Natural killer cell treated with Interleukin-12 subunit alpha and Interleukin-12 subunit beta and Interleukin-15 and Interleukin-18, amount 100 ng/mL, for 72 hours (primary cell): ENCODE measurements at regions not wholly inside any gene's neighbourhood (a gene's known extent, or its start where the extent isn't known, plus 50 kb on each side); places are given as distances from the start of the nearest gene placed in this dataset.
"Not testable (repeated sequence)": the region's sequence is repeated elsewhere in the genome, so short reads cannot be mapped to it uniquely, and the experiment has no call there.

ENCODE experiments used
- ATAC-seq, 2 donors: fragments of 150-1000 bp; cut with Tn5 transposase in 1 of 2; sonication (Bioruptor Pico), chemical (Tn5 transposase) in 1 of 2; 2 replicates each; pipeline ENCODE4 v1.10.0; 2021
- DNase-seq: peaks from one replicate; pipeline ENCODE4 v3.0.0; 2022; ENCODE audit warnings: low spot score
- H3K27ac Mint-ChIP-seq, 2 donors: 1 replicate in 1 of 2; 2 replicates in 1 of 2; pipeline ENCODE4 v1.8.0; 2022; ENCODE audit warnings: mixed read lengths in 2 of 2, mild to moderate bottlenecking in 1 of 2, moderate library complexity in 1 of 2
- H3K27me3 Mint-ChIP-seq, 2 donors: 1 replicate in 1 of 2; 2 replicates in 1 of 2; pipeline ENCODE4 v1.8.0; 2022; ENCODE audit warnings: mixed read lengths in 2 of 2
- H3K36me3 Mint-ChIP-seq: one replicate; pipeline ENCODE4 v1.8.0; 2022; ENCODE audit warnings: mixed read lengths
- H3K4me1 Mint-ChIP-seq, 2 donors: 1 replicate in 1 of 2; 2 replicates in 1 of 2; pipeline ENCODE4 v1.8.0; 2022; ENCODE audit warnings: low read depth in 2 of 2, mixed read lengths in 2 of 2, mild to moderate bottlenecking in 1 of 2
- H3K4me3 Mint-ChIP-seq: one replicate; pipeline ENCODE4 v1.8.0; 2022; ENCODE audit warnings: mixed read lengths
- H3K9me3 Mint-ChIP-seq: 2 replicates; pipeline ENCODE4 v1.8.0; 2022; ENCODE audit warnings: mixed read lengths

DNA sequence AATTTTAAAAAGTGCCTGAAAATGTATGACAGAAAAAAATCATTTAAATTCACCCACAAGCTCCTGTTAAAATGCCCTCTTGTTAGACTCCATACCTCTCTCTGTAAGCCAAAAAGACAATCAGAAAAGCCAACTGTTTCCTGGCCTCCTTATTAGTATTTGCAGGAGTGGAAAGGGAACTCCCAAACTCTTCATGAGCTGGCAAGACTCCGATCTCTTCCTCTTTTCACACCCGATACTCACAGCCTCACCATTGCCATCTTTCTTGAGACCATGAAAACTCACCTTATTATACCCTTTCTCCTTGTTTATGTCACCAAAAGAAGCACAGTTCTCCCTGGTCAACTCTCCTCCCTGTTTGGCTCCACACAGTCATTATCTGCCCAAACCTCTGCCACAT is 197.8 kb downstream of the DMAC1 start:
- DNase-seq (no peak), ATAC-seq (no peak)
- H3K36me3 Mint-ChIP-seq: no peaks in the 10 kb centered on the region
- no peaks in the 10 kb centered on the region for H3K9me3 Mint-ChIP-seq
- no peaks in the 10 kb centered on the region for H3K4me1 Mint-ChIP-seq
- H3K4me3 Mint-ChIP-seq: no peak overlapping the region
- H3K27me3 Mint-ChIP-seq: peaks cover 0 to 5% of the 10 kb centered on the region in 2 donors
- no peak overlapping the region for H3K27ac Mint-ChIP-seq

DNA sequence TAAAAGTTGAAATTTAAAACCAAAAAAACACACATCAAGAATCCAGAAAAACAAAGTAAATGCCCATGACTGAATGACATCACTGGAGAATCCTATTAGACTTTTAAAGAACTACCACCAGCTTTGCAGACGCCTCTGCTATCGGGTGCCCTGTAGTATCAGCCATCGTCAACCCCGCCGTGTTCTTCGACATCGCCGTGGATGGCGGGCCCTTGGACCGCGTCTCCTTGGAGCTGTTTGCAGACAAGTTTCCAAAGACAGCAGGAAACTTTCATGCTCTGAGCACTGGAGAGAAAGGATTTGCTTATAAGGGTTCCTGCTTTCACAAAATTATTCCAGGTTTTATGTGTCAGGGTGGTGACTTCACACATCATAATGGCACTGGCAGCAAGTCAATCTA is 201.9 kb downstream of the DMAC1 start:
- no peak overlapping the region for H3K4me3 Mint-ChIP-seq
- no peak for ATAC-seq
- no peaks in the 10 kb centered on the region for H3K27me3 Mint-ChIP-seq

DNA sequence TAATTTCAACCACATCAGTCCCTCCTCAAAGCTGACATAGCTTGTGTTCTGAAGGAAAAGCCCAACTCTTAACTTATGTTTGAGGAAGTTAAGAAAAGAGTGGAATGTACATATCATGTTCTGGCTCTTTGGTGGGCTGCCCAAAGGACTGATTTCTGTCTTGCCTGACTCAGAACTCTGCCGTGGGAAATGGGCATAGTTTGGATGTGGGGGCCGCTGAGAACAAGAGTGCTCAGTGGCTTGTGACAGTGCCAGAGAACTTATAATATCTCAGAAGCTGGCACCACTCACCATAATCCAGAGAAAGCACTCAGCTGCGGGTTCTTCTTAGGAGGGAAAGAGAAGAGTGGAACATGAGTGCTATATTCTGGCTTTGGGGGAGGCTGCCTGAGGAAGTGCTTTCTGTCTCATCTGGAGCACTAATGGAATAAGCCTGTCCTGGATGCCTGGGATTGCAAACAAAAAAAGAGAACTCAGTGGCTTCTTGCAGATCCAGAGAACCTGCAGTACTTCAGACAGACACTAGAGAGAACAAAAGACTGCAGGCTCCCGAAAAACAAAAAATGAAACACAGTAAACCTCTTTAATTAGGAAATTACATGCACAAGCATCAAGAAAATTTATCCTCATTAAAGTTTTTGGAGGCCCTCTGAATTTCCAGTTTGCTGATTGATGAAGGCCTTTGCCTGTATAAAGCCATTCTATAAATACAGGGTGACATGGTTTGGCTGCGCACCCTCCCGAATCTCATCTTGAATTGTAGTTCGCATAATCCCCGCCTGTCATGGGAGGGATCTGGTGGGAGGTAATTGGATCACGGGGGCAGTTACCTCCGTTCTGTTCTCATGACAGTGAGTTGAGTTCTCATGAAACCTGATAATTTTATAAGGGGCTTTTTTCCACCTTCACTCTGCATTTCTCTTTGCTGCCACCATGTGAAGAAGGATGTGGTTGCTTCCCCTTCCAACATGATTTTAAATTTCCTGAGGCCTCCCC is 207.0 kb downstream of the DMAC1 start:
- Mint-ChIP-seq H3K27me3 (no peaks in the 10 kb centered on the region), H3K4me1 (no peaks in the 10 kb centered on the region), H3K27ac (no peak overlapping the region), H3K36me3 (peaks cover 15% of the 10 kb centered on the region), H3K9me3 (no peaks in the 10 kb centered on the region), H3K4me3 (no peak overlapping the region)
- DNase-seq (no peak), ATAC-seq (no peak)

More for the DNA sequence above, 201.9 kb downstream of the DMAC1 start:
- Mint-ChIP-seq H3K4me1 (no peaks in the 10 kb centered on the region), H3K9me3 (no peaks in the 10 kb centered on the region), H3K36me3 (peaks cover 15% of the 10 kb centered on the region), H3K27ac (no peak overlapping the region)
- DNase-seq: no peak

DNA sequence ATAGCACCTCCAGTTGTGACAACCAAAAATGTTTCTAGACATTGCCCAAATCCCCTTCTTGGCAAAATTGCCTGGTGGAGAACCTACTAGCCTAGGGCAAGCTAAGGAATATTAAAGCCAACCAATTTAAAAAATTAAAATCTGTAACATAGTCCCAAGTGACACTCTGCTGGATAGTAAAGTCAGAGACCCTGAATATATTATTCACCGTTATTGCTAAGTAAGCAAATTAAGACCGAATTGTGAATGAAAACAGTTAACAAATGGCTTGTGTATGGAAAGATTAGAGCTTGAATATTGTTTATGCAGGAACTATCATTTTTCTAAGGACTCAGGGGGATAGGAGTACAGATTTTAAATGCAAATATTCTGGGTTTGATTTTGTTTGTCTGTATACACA is 208.1 kb downstream of the DMAC1 start:
- Mint-ChIP-seq H3K36me3 (peaks cover 15% of the 10 kb centered on the region), H3K4me1 (no peaks in the 10 kb centered on the region), H3K27me3 (no peaks in the 10 kb centered on the region), H3K4me3 (no peak overlapping the region), H3K27ac (no peak overlapping the region), H3K9me3 (no peaks in the 10 kb centered on the region)
- DNase-seq (no peak), ATAC-seq (no peak)

DNA sequence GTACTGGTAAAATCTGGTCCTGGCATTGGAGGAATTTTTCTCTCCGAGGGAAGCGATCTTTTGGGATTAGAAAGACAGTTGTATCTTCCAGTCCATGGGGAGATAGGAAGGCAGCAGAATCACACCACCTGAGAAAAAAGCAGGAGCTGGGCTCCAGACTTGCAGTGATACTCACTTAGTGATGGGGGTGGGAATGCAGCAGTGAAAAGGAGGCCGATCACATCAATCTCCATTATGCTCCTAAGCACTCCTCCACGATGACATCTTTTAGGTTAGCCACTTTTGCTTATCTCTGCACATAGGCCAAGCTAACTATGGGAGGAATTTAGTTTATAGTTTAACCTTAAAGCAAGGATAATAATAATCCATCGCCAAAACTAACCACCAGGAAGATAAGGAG is 219.0 kb downstream of the DMAC1 start:
- no peaks in the 10 kb centered on the region for H3K36me3 Mint-ChIP-seq

DNA sequence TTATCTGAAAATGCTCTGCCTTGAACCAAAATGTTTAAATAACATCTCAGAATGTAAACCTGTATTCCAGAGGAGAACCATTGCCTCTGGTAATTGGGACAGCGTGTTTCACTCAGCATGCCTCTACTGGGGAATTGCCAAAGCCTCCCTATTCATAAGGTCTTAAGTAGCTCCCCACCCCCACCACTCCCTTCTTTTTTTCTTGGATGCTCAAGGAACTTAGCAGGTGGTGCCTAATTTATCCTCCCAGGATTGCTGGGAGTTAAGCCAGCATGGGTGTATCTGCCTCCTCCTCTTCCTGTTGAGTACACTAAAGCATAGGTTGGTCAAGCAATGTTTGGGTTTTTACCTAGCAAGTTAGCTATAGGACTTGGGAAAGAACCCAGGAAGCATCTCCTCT is 220.2 kb downstream of the DMAC1 start:
- Mint-ChIP-seq H3K9me3 (peaks cover 3% of the 10 kb centered on the region), H3K4me3 (no peak overlapping the region), H3K4me1 (no peaks in the 10 kb centered on the region), H3K27me3 (peaks cover 0 to 7% of the 10 kb centered on the region in 2 donors), H3K36me3 (no peaks in the 10 kb centered on the region), H3K27ac (no peak overlapping the region)
- DNase-seq (no peak), ATAC-seq (no peak)

More for the DNA sequence above, 219.0 kb downstream of the DMAC1 start:
- H3K27me3 Mint-ChIP-seq: peaks cover 0 to 7% of the 10 kb centered on the region in 2 donors
- no peak overlapping the region for H3K4me3 Mint-ChIP-seq
- H3K9me3 Mint-ChIP-seq: no peaks in the 10 kb centered on the region
- ATAC-seq (no peak), DNase-seq (no peak)
- H3K27ac Mint-ChIP-seq: no peak overlapping the region
- no peaks in the 10 kb centered on the region for H3K4me1 Mint-ChIP-seq

DNA sequence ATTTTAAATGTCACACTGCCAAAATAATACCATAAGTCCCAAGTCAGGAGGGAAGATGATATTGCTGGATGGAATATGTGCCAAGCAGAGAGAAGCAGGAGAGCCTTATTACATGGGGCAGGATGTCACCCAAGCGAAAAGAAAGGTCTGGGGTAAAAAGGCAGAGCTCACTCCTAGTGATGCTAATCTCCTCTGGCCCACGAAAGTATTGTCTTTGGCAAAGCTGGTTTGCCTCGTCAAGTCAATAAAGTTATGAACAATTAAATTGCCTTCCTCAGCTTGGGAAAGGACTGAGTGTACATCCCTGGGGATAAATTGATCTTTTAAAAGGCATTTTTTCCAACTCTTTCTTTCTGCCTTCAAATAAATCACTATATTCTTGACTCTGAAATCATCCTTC is 220.6 kb downstream of the DMAC1 start:
- peaks cover 3% of the 10 kb centered on the region for H3K9me3 Mint-ChIP-seq
- ATAC-seq: no peak
- H3K27ac Mint-ChIP-seq: no peak overlapping the region
- no peak for DNase-seq
- H3K36me3 Mint-ChIP-seq: no peaks in the 10 kb centered on the region
- H3K4me1 Mint-ChIP-seq: no peaks in the 10 kb centered on the region
- H3K27me3 Mint-ChIP-seq: peaks cover 0 to 7% of the 10 kb centered on the region in 2 donors
- no peak overlapping the region for H3K4me3 Mint-ChIP-seq

DNA sequence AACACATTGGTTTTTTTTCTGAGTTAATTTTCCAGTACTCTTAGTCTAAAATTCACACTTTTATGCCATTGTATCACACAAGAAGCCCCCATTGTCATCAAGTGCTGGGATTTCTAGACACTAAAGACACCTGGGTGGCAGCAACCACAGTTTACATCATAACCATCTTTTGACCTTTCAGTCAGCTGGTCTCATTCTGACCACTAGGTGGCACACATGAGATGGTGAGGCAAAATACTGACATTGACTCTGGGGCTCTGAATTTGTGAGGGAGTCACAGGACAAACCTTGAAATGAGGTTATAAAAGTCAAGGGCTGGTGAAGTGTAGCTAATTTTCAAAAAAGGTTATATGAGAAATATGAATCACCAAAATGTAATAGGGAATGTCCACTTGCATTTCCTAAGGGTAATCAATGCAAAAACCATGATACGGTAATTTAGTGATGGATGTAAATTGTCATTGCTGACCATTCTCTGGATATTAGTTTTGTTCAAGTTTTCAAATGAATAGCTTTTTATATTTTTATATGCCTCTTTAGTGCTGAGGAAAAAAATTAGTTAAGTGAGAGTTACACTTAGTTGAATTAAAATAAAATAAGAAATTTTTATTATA is 229.4 kb downstream of the DMAC1 start:
- H3K27ac Mint-ChIP-seq: no peak overlapping the region
- no peak overlapping the region for H3K4me3 Mint-ChIP-seq
- peaks cover 3% of the 10 kb centered on the region for H3K9me3 Mint-ChIP-seq
- peak; percentile 63 for DNase-seq
- H3K27me3 Mint-ChIP-seq: peaks cover 19 to 28% of the 10 kb centered on the region in 2 donors
- peak in 1 of 2 donors; percentile 64 for ATAC-seq
- H3K4me1 Mint-ChIP-seq: no peaks in the 10 kb centered on the region
- H3K36me3 Mint-ChIP-seq: no peaks in the 10 kb centered on the region

DNA sequence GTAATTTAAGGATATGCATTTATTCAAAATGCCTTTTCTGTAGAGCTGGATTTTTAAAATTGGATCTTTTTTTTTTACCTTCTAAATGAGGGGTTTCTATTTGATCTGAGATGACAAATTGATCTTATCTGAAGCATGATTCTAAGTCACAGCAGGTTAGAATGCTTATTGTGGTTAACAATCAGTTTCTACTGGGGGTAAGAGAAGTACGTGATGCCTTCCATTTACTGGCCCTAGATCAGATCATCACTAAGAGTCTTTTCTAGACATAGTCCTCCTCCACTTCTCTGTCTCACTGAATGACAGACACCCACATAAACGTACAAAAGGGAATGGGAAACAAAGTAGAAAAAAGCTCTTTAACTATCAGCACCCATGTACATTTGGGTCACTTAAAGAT is 231.9 kb downstream of the DMAC1 start:
- no peak for ATAC-seq

DNA sequence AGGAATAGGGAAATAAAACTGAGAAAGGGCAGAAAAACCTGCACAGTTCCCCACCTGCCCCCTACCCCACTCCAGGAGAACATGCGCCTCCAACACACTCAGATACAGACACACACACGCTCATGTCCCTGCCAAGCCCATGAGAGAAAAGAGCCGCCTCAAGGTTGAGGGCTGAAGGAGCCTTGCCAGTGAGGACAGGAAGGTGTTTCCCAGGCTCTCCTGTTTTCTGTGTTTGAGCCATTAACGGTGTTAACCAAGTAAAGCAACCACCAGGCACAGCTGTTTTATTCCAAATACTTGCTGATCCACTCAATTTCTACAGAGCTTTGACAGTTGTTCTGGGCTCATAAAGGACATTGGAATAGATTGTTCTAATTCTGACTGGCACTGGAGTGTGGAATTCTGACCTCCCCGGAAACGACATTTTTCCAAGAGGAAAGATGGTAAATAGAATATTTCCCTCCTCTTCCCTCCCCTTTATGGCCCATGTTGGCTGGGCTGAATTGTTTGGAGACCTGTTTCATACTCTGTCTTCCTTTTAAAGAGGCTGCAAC is 238.0 kb downstream of the DMAC1 start:
- Mint-ChIP-seq H3K4me3 (no peak overlapping the region), H3K36me3 (no peaks in the 10 kb centered on the region)
- no peak for ATAC-seq

More for the DNA sequence above, 231.9 kb downstream of the DMAC1 start:
- no peak for DNase-seq
- no peak overlapping the region for H3K27ac Mint-ChIP-seq
- H3K4me1 Mint-ChIP-seq: no peaks in the 10 kb centered on the region
- H3K27me3 Mint-ChIP-seq: peaks cover 20 to 31% of the 10 kb centered on the region in 2 donors
- no peaks in the 10 kb centered on the region for H3K36me3 Mint-ChIP-seq
- H3K4me3 Mint-ChIP-seq: no peak overlapping the region
- H3K9me3 Mint-ChIP-seq: no peaks in the 10 kb centered on the region

DNA sequence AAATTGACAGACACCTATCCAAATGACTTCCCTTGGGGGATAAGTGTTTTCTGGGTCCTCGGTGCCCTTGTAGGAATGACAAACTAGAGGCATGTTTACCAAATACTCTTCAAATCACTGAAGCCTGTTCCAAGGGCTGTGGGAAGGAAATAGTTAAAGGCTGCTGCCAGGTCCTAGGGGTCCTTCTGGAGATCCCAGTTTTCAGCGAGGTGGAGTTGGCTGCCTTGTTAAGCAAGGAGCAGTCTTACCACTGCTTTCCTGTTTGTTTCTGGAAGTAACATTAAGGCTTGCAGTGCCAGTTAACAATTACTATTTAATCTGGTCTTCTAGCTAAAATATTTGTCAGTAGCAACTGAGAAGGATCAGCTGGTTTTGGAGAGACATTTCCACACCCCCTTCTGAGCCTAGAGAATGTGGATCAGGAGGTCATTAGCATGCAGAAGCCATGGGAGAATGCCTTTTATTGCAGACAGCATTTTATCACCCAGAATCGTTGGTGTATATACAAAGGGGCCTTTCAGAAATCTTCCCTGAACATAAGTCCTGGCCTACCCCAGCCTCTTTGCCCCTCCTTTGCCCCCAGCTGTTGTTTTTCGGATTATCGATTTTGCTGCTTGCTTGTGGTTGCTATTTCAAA is 238.8 kb downstream of the DMAC1 start:
- peaks cover 10 to 16% of the 10 kb centered on the region in 2 donors for H3K27me3 Mint-ChIP-seq
- H3K4me3 Mint-ChIP-seq: no peak overlapping the region
- no peaks in the 10 kb centered on the region for H3K4me1 Mint-ChIP-seq
- DNase-seq (no peak), ATAC-seq (no peak)
- H3K9me3 Mint-ChIP-seq: no peaks in the 10 kb centered on the region
- no peak overlapping the region for H3K27ac Mint-ChIP-seq
- H3K36me3 Mint-ChIP-seq: no peaks in the 10 kb centered on the region

More for the DNA sequence above, 238.0 kb downstream of the DMAC1 start:
- Mint-ChIP-seq H3K27me3 (peaks cover 10 to 16% of the 10 kb centered on the region in 2 donors), H3K27ac (no peak overlapping the region), H3K9me3 (no peaks in the 10 kb centered on the region), H3K4me1 (no peaks in the 10 kb centered on the region)
- DNase-seq: no peak

DNA sequence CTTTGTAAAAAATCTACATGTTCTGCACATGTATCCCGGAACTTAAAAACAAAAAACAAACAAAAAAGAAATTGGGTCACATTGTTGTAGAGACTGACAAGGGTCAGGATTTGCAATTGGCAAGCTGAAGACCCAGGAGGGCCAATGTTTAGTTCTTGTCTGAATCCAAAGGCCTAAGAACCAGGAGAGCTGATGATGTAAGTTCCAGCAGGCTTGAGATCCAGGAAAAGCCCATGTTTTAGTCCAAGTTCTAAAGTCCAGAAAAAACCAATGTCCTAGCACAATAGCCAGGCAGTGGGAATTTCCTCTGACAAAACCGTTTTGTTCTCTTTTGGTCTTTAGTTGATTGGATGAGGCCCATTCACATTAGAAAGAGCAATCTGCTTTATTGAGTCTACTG is 244.9 kb downstream of the DMAC1 start:
- Mint-ChIP-seq H3K27me3 (peaks cover 30 to 49% of the 10 kb centered on the region in 2 donors), H3K4me1 (no peaks in the 10 kb centered on the region), H3K9me3 (no peaks in the 10 kb centered on the region)

DNA sequence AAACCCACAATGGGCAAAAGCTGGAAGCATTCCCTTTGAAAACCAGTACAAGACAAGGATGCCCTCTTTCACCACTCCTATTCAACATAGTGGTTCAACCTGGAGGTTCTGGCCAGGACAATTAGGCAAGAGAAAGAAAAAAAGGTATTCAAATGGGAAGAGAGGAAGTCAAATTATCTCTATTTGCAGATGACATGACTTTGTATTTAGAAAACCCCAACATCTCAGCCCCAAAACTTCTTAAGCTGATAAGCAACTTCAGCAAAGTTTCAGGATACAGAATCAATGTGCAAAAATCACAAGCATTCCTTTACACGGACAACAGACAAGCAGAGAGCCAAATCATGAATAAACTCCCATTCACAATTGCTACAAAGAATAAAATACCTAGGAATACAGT is 246.9 kb downstream of the DMAC1 start:
- ATAC-seq, H3K36me3 Mint-ChIP-seq, H3K4me1 Mint-ChIP-seq, H3K27ac Mint-ChIP-seq, H3K4me3 Mint-ChIP-seq, H3K9me3 Mint-ChIP-seq, DNase-seq: not testable (repeated sequence)
- peaks cover 32 to 54% of the 10 kb centered on the region in 2 donors for H3K27me3 Mint-ChIP-seq

More for the DNA sequence above, 244.9 kb downstream of the DMAC1 start:
- ATAC-seq: no peak
- no peaks in the 10 kb centered on the region for H3K36me3 Mint-ChIP-seq
- DNase-seq: no peak
- H3K4me3 Mint-ChIP-seq: no peak overlapping the region
- no peak overlapping the region for H3K27ac Mint-ChIP-seq
